Mesendoderm (in vitro differentiated cells): ENCODE measurements at regions not wholly inside any gene's neighbourhood (a gene's known extent, or its start where the extent isn't known, plus 50 kb on each side); places are given as distances from the start of the nearest gene placed in this dataset.

ENCODE experiments used
- DNase-seq: peaks from one replicate; pipeline ENCODE4 v3.0.0; 2013
- H2AK5ac ChIP-seq: 2 replicates; pipeline ENCODE4 v1.6.1; 2013; ENCODE audit warnings: low read length, inconsistent platforms
- H2BK120ac ChIP-seq: 2 replicates; pipeline ENCODE4 v1.6.1; 2013; ENCODE audit warnings: low read depth, mild to moderate bottlenecking, low read length, moderate library complexity, mixed read lengths
- H2BK15ac ChIP-seq: replicated peaks from 2 replicates; pipeline ENCODE4 v1.6.1; 2013; ENCODE audit warnings: low read depth, mild to moderate bottlenecking, moderate library complexity
- H2BK5ac ChIP-seq: 2 replicates; pipeline ENCODE4 v1.6.1; 2013; ENCODE audit warnings: low read length, inconsistent platforms
- H3K18ac ChIP-seq: 2 replicates; pipeline ENCODE4 v1.6.1; 2013; ENCODE audit warnings: mild to moderate bottlenecking, low read length, mixed read lengths
- H3K23ac ChIP-seq: one replicate; pipeline ENCODE4 v1.6.1; 2013; ENCODE audit warnings: low read length
- H3K27ac ChIP-seq: 2 replicates; pipeline ENCODE4 v1.5.1; 2013; ENCODE audit warnings: low read depth, mild to moderate bottlenecking, inconsistent platforms, low read length, moderate library complexity
- H3K27me3 ChIP-seq: 2 replicates; pipeline ENCODE4 v1.6.1; 2013; ENCODE audit warnings: low read length, control low read depth, mild to moderate bottlenecking, inconsistent platforms; ENCODE audit not compliant: insufficient read depth, poor library complexity
- H3K36me3 ChIP-seq: 2 replicates; pipeline ENCODE4 v1.6.1; 2013; ENCODE audit warnings: low read length, inconsistent platforms; ENCODE audit not compliant: control insufficient read depth, insufficient read depth
- H3K4ac ChIP-seq: one replicate; pipeline ENCODE4 v1.6.1; 2013; ENCODE audit warnings: low read depth, mild to moderate bottlenecking, low read length, moderate library complexity
- H3K4me1 ChIP-seq: 2 replicates; pipeline ENCODE4 v1.6.1; 2013; ENCODE audit warnings: low read depth, low read length, inconsistent platforms; ENCODE audit not compliant: control insufficient read depth
- H3K4me2 ChIP-seq: 2 replicates; pipeline ENCODE4 v1.6.1; 2013; ENCODE audit warnings: low read length
- H3K4me3 ChIP-seq: 2 replicates; pipeline ENCODE4 v1.5.1; 2013; ENCODE audit warnings: mild to moderate bottlenecking, low read length
- H3K56ac ChIP-seq: one replicate; pipeline ENCODE4 v1.6.1; 2013; ENCODE audit warnings: low read length
- H3K79me1 ChIP-seq: 2 replicates; pipeline ENCODE4 v1.6.1; 2013; ENCODE audit warnings: low read length, inconsistent platforms
- H3K79me2 ChIP-seq: 2 replicates; pipeline ENCODE4 v1.6.1; 2013; ENCODE audit warnings: mild to moderate bottlenecking, low read length; ENCODE audit not compliant: control insufficient read depth, insufficient read depth
- H3K9ac ChIP-seq: 2 replicates; pipeline ENCODE4 v1.6.1; 2013; ENCODE audit warnings: low read length, inconsistent platforms
- H4K5ac ChIP-seq: one replicate; pipeline ENCODE4 v1.6.1; 2013; ENCODE audit warnings: low read length
- H4K8ac ChIP-seq: one replicate; pipeline ENCODE4 v1.6.1; 2013; ENCODE audit warnings: low read depth, mild to moderate bottlenecking, control low read depth, low read length, moderate library complexity
- WGBS: extraction: QIAGEN DNeasy Blood & Tissue Kit; methylation state at CpG from one replicate; pipeline ENCODE4 v1.1.7; 2013; ENCODE audit warnings: low lambda C conversion rate, missing lambda C conversion rate; ENCODE audit not compliant: insufficient coverage; ENCODE audit errors: extremely low coverage; 5-methylcytosine and 5-hydroxymethylcytosine counted together

DNA sequence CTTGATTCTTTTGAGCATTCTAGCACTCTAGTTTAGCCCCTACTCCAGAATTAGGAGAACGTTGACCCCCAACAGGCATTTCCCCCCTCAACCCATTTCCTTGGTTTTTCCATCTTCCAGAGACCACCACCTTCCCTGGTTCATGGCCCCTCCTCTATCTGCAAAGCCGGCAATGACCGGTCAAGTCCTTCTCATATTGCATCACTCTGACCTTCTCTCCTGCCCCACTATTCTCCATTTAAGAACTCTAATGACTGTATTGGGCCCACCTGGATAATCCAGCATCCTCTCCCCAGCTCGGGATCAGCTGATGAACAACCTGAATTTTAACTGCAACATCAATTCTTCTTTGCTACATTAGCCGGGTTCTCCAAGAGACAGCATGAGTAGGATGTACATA lies 437.4 kb downstream of the NPHP4 start:
- H3K27ac ChIP-seq = no peak overlapping the region
- H3K4ac ChIP-seq = no peak overlapping the region
- H3K79me2 ChIP-seq = no peaks in the 10 kb centered on the region
- H3K79me1 ChIP-seq = no peaks in the 10 kb centered on the region
- H2BK15ac ChIP-seq = no peak overlapping the region
- no peak overlapping the region for H3K23ac ChIP-seq
- H3K9ac ChIP-seq = no peak overlapping the region
- H4K8ac ChIP-seq = no peak overlapping the region
- no peak overlapping the region for H3K4me3 ChIP-seq
- H3K4me1 ChIP-seq = no peaks in the 10 kb centered on the region
- H3K36me3 ChIP-seq = no peaks in the 10 kb centered on the region
- no peak overlapping the region for H2BK120ac ChIP-seq
- H3K56ac ChIP-seq = no peak overlapping the region
- H3K27me3 ChIP-seq = no peaks in the 10 kb centered on the region
- H3K18ac ChIP-seq = no peak overlapping the region
- no peak overlapping the region for H2AK5ac ChIP-seq
- no peak for DNase-seq
- no peak overlapping the region for H2BK5ac ChIP-seq
- no peak overlapping the region for H4K5ac ChIP-seq
- no CpG with 5 or more reads among the region's 5 CpGs for WGBS
- no peak overlapping the region for H3K4me2 ChIP-seq

DNA sequence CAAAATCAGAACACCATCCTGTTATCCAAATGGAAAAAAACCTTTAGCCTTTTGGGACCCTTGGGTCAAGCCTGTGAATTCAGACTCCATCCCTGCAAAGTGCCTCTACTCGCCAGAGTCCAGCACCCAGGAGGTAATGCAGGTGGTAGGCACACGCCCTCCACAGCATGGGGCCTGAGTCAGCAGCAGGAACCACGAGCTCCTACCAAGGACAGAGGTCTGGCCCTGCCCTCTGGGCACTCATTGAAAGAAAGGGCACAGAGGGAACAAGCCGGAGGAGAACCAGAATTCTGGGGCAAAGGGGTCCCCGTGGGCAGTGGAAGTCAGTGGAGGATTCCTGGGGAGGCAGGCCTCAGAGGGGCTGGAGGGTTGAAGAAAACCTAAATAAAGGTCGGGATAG lies 438.1 kb downstream of the NPHP4 start:
- Histone ChIP-seq H3K27ac (no peak overlapping the region), H3K4me1 (no peaks in the 10 kb centered on the region), H3K4me3 (no peak overlapping the region), H3K56ac (no peak overlapping the region), H4K8ac (no peak overlapping the region), H3K18ac (no peak overlapping the region), H2BK5ac (no peak overlapping the region), H2AK5ac (no peak overlapping the region), H2BK120ac (no peak overlapping the region), H3K4ac (no peak overlapping the region), H3K23ac (no peak overlapping the region), H3K27me3 (no peaks in the 10 kb centered on the region), H3K36me3 (no peaks in the 10 kb centered on the region), H3K79me2 (no peaks in the 10 kb centered on the region), H3K4me2 (no peak overlapping the region), H4K5ac (no peak overlapping the region), H3K9ac (no peak overlapping the region), H3K79me1 (no peaks in the 10 kb centered on the region), H2BK15ac (no peak overlapping the region)
- DNase-seq = no peak
- WGBS = no CpG with 5 or more reads among the region's 6 CpGs

DNA sequence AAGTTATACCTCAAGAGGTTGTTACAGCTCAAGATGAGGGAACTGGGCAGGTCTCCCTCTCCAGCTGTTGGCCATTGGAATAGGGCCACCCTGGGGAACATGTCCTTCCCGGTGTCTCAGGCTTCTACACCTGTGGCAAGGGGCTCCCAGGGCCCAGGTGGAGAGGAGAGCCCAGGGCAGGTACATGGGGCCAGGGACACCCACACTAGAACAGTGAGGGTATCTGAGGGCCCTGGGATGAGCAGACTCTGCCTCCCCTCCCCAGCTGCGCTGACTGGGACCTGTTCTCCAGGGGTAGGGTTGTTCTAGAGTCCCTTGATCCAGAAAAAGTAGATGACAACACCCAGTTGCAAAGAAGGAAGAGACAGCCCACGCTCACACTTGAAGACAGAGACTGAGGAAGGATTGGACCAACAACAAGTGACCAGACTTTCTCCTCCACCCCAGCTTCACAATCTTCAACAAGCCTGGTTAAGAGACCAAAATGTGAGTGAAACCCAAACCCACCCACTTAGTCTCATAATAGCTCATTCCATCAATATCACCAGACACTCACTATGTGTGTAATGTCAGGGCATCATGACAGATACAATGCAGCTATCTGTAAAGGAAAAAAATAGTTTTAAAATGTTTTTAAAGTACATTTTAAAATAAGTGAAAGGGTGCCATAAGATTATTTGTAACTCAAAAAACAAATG lies 439.3 kb downstream of the NPHP4 start:
- Histone ChIP-seq H2AK5ac (no peak overlapping the region), H2BK120ac (no peak overlapping the region), H3K18ac (no peak overlapping the region), H3K4ac (no peak overlapping the region), H3K27ac (no peak overlapping the region), H3K23ac (no peak overlapping the region), H3K4me1 (no peaks in the 10 kb centered on the region), H3K27me3 (no peaks in the 10 kb centered on the region), H3K9ac (no peak overlapping the region), H3K4me3 (no peak overlapping the region), H3K56ac (no peak overlapping the region), H3K79me1 (no peaks in the 10 kb centered on the region), H3K36me3 (no peaks in the 10 kb centered on the region), H4K8ac (no peak overlapping the region), H2BK5ac (no peak overlapping the region), H4K5ac (no peak overlapping the region), H2BK15ac (no peak overlapping the region), H3K4me2 (no peak overlapping the region), H3K79me2 (no peaks in the 10 kb centered on the region)
- no peak for DNase-seq
- no CpG with 5 or more reads among the region's 3 CpGs for WGBS

DNA sequence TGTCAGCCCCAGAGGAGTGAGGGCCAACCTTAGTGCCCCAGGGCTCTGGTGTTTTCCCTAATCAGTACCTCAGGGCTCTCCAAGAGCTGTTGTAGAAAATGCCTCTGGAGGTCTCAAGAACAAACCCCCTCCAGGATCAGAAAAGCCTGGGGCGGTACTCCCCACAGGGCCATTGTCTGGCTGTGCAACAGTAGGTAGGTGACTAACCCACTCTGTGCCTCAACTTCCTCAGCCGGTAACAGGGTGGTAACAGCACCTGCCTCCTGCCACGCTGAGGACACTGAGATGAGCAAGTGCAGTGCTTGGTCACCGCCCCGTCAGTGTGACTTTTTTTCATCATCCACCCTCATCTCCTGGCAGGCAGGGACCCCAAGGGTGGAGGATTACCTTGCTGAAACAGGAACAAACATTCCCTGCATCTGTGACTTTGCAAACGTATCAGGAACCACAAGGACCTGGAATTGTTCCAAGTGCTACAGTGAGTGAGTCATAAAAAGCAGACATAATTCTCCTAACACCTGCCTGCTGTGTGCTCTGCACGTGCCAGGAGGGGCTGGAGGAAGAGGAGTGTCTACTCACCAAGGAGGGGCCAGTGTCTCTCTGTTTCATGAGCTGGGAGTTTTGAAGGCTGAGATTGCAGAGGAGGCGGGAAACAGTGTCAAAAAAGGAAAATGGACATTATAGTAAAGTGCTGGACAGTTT lies 440.8 kb downstream of the NPHP4 start:
- Histone ChIP-seq H3K79me2 (no peaks in the 10 kb centered on the region), H2AK5ac (no peak overlapping the region), H3K27ac (no peak overlapping the region)

DNA sequence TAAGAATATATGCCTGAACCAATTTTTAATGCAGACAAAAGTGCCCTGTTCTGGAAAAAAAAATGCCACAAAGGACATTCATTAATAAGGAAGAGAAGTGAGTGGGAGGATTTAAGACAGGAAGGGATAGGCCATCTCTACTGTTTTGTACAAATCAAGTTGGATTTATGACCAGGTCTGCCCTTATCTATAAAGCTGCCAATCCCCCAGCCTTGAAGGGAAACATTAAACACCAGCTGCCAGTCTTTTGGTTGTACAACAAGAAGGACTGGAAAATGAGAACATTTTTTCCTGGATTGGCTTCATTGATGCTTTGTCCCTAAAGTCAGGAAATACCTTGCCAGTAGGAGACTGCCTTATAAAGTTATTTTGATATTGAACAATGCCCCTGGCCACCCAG lies 444.0 kb downstream of the NPHP4 start:
- Histone ChIP-seq H3K79me2 (no peaks in the 10 kb centered on the region), H3K9ac (no peak overlapping the region)

More for the DNA sequence above, 440.8 kb downstream of the NPHP4 start:
- Histone ChIP-seq H3K79me1 (no peaks in the 10 kb centered on the region), H3K9ac (no peak overlapping the region), H3K4me3 (no peak overlapping the region), H3K23ac (no peak overlapping the region), H3K4me2 (no peak overlapping the region), H3K56ac (no peak overlapping the region), H3K18ac (no peak overlapping the region), H2BK15ac (no peak overlapping the region), H3K36me3 (no peaks in the 10 kb centered on the region), H3K27me3 (no peaks in the 10 kb centered on the region), H2BK5ac (no peak overlapping the region), H3K4ac (no peak overlapping the region), H2BK120ac (no peak overlapping the region), H3K4me1 (no peaks in the 10 kb centered on the region), H4K8ac (no peak overlapping the region), H4K5ac (no peak overlapping the region)
- no CpG with 5 or more reads among the region's 8 CpGs for WGBS
- no peak for DNase-seq

DNA sequence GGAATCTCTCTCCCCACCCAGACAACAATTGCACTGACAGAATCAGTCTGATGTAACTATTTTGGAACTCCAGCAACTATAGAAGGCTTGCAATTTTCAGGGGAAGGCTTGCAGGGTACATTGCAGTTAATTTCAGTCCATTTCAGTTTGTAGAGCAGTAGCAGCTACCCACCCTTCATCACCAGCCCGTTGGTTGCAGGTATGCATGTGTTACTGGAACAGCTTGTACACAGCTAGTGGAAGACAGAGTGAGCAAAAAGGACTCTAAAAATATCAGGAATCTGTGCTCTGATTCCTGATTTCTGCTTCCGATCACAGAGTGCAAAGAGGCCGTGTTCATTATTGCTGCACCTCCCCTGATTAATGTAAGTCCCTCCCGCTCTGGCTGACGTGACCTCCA lies 449.0 kb downstream of the NPHP4 start:
- Histone ChIP-seq H3K4me1 (no peaks in the 10 kb centered on the region), H2BK15ac (no peak overlapping the region), H2AK5ac (no peak overlapping the region), H2BK120ac (no peak overlapping the region), H3K79me1 (no peaks in the 10 kb centered on the region), H3K36me3 (no peaks in the 10 kb centered on the region), H2BK5ac (no peak overlapping the region), H3K18ac (no peak overlapping the region), H3K9ac (no peak overlapping the region), H3K27ac (no peak overlapping the region), H3K79me2 (no peaks in the 10 kb centered on the region), H4K8ac (no peak overlapping the region), H3K56ac (no peak overlapping the region), H3K23ac (no peak overlapping the region), H3K4me2 (no peak overlapping the region), H3K27me3 (no peaks in the 10 kb centered on the region), H4K5ac (no peak overlapping the region), H3K4me3 (no peak overlapping the region), H3K4ac (no peak overlapping the region)
- no CpG with 5 or more reads among the region's 5 CpGs for WGBS
- DNase-seq = no peak

More for the DNA sequence above, 444.0 kb downstream of the NPHP4 start:
- H4K8ac ChIP-seq = no peak overlapping the region
- no peak overlapping the region for H3K4ac ChIP-seq
- no peak overlapping the region for H2BK5ac ChIP-seq
- no peaks in the 10 kb centered on the region for H3K79me1 ChIP-seq
- no peak overlapping the region for H2BK120ac ChIP-seq
- no peak overlapping the region for H3K4me2 ChIP-seq
- H4K5ac ChIP-seq = no peak overlapping the region
- no peaks in the 10 kb centered on the region for H3K4me1 ChIP-seq
- no peak overlapping the region for H2AK5ac ChIP-seq
- no peak overlapping the region for H2BK15ac ChIP-seq
- no peak overlapping the region for H3K18ac ChIP-seq
- no peak overlapping the region for H3K23ac ChIP-seq
- no peak overlapping the region for H3K4me3 ChIP-seq
- no peaks in the 10 kb centered on the region for H3K36me3 ChIP-seq
- H3K27ac ChIP-seq = no peak overlapping the region
- H3K56ac ChIP-seq = no peak overlapping the region
- H3K27me3 ChIP-seq = no peaks in the 10 kb centered on the region
- DNase-seq = no peak
